Fibroblast of peridontal ligament (primary cell): ENCODE measurements at regions not wholly inside any gene's neighbourhood (a gene's known extent, or its start where the extent isn't known, plus 50 kb on each side); places are given as distances from the start of the nearest gene placed in this dataset.
A peak's percentile ranks its signal among the peaks of the same experiment; 100 is the strongest.

Experiments used
- DNase-seq: peaks from one replicate; pipeline ENCODE4 v3.0.0-alpha.2; 2010; ENCODE audit errors: extremely low read depth

- no peak for DNase-seq
These were observed 60.2 kb downstream of the PDE6H start for GRCh38 chr12:15033029-15033428.

- no peak for DNase-seq
These were observed 60.8 kb downstream of the PDE6H start for GRCh38 chr12:15033641-15034040.

- no peak for DNase-seq
These were observed 62.3 kb downstream of the PDE6H start for GRCh38 chr12:15035185-15035584.

- DNase-seq = no peak
These were observed 64.3 kb downstream of the PDE6H start for GRCh38 chr12:15037091-15037687.

GRCh38 chr12:15038137-15038536, 65.3 kb downstream of the PDE6H start:
- DNase-seq = no peak

GRCh38 chr12:15044471-15044870, 71.6 kb downstream of the PDE6H start:
- peak; percentile 52 for DNase-seq

- peak; percentile 5 for DNase-seq
These were observed 72.6 kb downstream of the PDE6H start for GRCh38 chr12:15045451-15045850.

GRCh38 chr12:15047611-15048010, 74.8 kb downstream of the PDE6H start:
- DNase-seq = no peak

- no peak for DNase-seq
These were observed 76.8 kb downstream of the PDE6H start for GRCh38 chr12:15049461-15050153.

- no peak for DNase-seq
These were observed 77.8 kb downstream of the PDE6H start for GRCh38 chr12:15050659-15051058.

- no peak for DNase-seq
These were observed 79.8 kb downstream of the PDE6H start for GRCh38 chr12:15052691-15053090.

- DNase-seq = no peak
These were observed 83.4 kb downstream of the PDE6H start for GRCh38 chr12:15056218-15056617.
